ENCODE measurements at regions not wholly inside any gene's neighbourhood (a gene's known extent, or its start where the extent isn't known, plus 50 kb on each side); places are given as distances from the start of the nearest gene placed in this dataset.

DNA sequence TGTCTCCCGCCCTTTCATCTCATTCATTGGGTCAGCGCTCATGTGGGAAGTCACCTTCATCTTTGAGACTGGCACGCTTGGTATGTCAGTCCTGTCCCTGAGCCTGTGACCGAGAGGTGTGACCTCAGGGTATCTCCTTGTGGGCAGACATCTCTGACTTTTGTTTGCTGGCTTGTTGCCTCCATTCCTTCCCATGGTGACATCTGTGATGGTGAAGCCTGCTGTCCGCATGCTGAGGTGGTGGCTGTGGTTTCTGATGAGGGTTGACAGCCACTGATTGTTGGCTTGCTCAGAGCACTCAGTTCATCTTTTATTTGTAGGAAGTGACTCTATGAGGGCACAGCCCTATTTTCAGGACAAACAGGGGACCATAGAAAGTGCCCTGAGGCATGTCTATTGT, 139.2 kb downstream of the SLC4A3 start:
- TF ChIP-seq HDGF (IDR thresholded peaks at IDR 0.05; ENCODE audit: borderline replicate concordance) (no peak), BHLHE40 (IDR thresholded peaks at IDR 0.05; ENCODE audit: borderline replicate concordance) (no peak), NFRKB (IDR thresholded peaks at IDR 0.05) (no peak), TARDBP (IDR thresholded peaks at IDR 0.05) (no peak), SP1 (IDR thresholded peaks at IDR 0.05) (no peak), FOXK2 (IDR thresholded peaks at IDR 0.05) (no peak), PKNOX1 (IDR thresholded peaks at IDR 0.05) (no peak), SUZ12 (IDR thresholded peaks at IDR 0.05) (no peak), ARNT (IDR thresholded peaks at IDR 0.05) (no peak), FOXA1 (IDR thresholded peaks at IDR 0.05) (no peak), ZNF384 (IDR thresholded peaks at IDR 0.05) (no peak), FOXM1 (IDR thresholded peaks at IDR 0.05; ENCODE audit: borderline replicate concordance) (no peak), L3MBTL2 (conservative IDR thresholded peaks at IDR 0.05) (no peak), LEF1 (IDR thresholded peaks at IDR 0.05; ENCODE audit: borderline replicate concordance) (no peak)

All from HEK293T (cell line).